GM23338 (cell line): ENCODE measurements at regions not wholly inside any gene's neighbourhood (a gene's known extent, or its start where the extent isn't known, plus 50 kb on each side); places are given as distances from the start of the nearest gene placed in this dataset.
A peak's percentile ranks its signal among the peaks of the same experiment; 100 is the strongest.

Experiments used
- ATAC-seq: fragments of 200-7000 bp; cut with Tn5 transposase; 3 replicates; pipeline ENCODE4 v1.9.1; 2020
- DNase-seq: peaks from one replicate; pipeline ENCODE4 v3.0.0-alpha.2; 2015; ENCODE audit warnings: low spot score
- H2AFZ ChIP-seq: fragments of 200-600 bp; sonication (generic); 2 replicates; pipeline ENCODE4 v1.8.0; 2016; ENCODE audit warnings: antibody characterized with exemption, mild to moderate bottlenecking, moderate library complexity
- H3F3A ChIP-seq: fragments of 200-600 bp; sonication (generic); replicated peaks from 2 replicates; pipeline ENCODE4 v1.8.0; 2017; ENCODE audit warnings: antibody characterized with exemption, mixed run types, low read depth
- H3K27ac ChIP-seq: fragments of 200-600 bp; sonication (generic); 2 replicates; pipeline ENCODE4 v1.6.1; 2016; ENCODE audit warnings: low read depth
- H3K27me3 ChIP-seq: fragments of 200-600 bp; sonication (generic); 2 replicates; pipeline ENCODE4 v1.8.0; 2016; ENCODE audit warnings: mild to moderate bottlenecking, mixed run types, moderate library complexity; ENCODE audit not compliant: insufficient read depth
- H3K36me3 ChIP-seq: fragments of 200-600 bp; sonication (generic); 2 replicates; pipeline ENCODE4 v1.8.0; 2016; ENCODE audit warnings: mild to moderate bottlenecking; ENCODE audit not compliant: insufficient read depth
- H3K4me1 ChIP-seq: fragments of 200-600 bp; sonication (generic); 2 replicates; pipeline ENCODE4 v1.8.0; 2016; ENCODE audit warnings: mild to moderate bottlenecking, moderate library complexity; ENCODE audit not compliant: insufficient read depth
- H3K4me2 ChIP-seq: fragments of 200-600 bp; sonication (generic); 2 replicates; pipeline ENCODE4 v1.7.1; 2017; ENCODE audit warnings: mixed run types
- H3K4me3 ChIP-seq: fragments of 200-600 bp; sonication (generic); 2 replicates; pipeline ENCODE4 v1.6.1; 2016; ENCODE audit warnings: mixed run types
- H3K79me2 ChIP-seq: fragments of 200-600 bp; sonication (generic); replicated peaks from 2 replicates; pipeline ENCODE4 v1.8.0; 2017; ENCODE audit warnings: mild to moderate bottlenecking; ENCODE audit not compliant: insufficient read depth
- H3K9me2 ChIP-seq: fragments of 200-600 bp; sonication (generic); 2 replicates; pipeline ENCODE4 v1.8.0; 2017; ENCODE audit not compliant: insufficient read depth
- H4K20me1 ChIP-seq: fragments of 200-600 bp; sonication (generic); replicated peaks from 2 replicates; pipeline ENCODE4 v1.8.0; 2017; ENCODE audit warnings: mild to moderate bottlenecking; ENCODE audit not compliant: insufficient read depth
- H3K27ac Mint-ChIP-seq: 2 replicates; pipeline ENCODE4 v1.8.0; 2020; ENCODE audit warnings: inconsistent platforms, mild to moderate bottlenecking, moderate library complexity, mixed read lengths
- H3K27me3 Mint-ChIP-seq: 3 replicates; pipeline ENCODE4 v1.8.0; 2022; ENCODE audit warnings: low read depth, mild to moderate bottlenecking, moderate library complexity, mixed read lengths, inconsistent platforms; ENCODE audit not compliant: insufficient read depth, poor library complexity
- H3K36me3 Mint-ChIP-seq: 3 replicates; pipeline ENCODE4 v1.8.0; 2021; ENCODE audit warnings: low read depth, mild to moderate bottlenecking, inconsistent platforms, moderate library complexity, mixed read lengths
- H3K4me1 Mint-ChIP-seq: 3 replicates; pipeline ENCODE4 v1.8.0; 2020; ENCODE audit warnings: mild to moderate bottlenecking, inconsistent platforms, mixed read lengths
- H3K4me3 Mint-ChIP-seq: 3 replicates; pipeline ENCODE4 v1.8.0; 2021; ENCODE audit warnings: moderate library complexity, mild to moderate bottlenecking, inconsistent platforms, mixed read lengths
- H3K9me3 Mint-ChIP-seq: 3 replicates; pipeline ENCODE4 v1.8.0; 2020; ENCODE audit warnings: moderate library complexity, mild to moderate bottlenecking, inconsistent platforms, mixed read lengths
- CREB1 ChIP-seq: fragments of 250-450 bp; sonication (Bioruptor Pico); IDR thresholded peaks from 2 replicates; pipeline ENCODE4 v1.5.0; 2020; ENCODE audit warnings: low read depth, mild to moderate bottlenecking, moderate library complexity
- CTCF ChIP-seq, 2 experiments: fragments of 200-600 bp in 1 of 2; sonication (generic) in 1 of 2; conservative IDR thresholded peaks; 2 replicates each; pipeline versions ENCODE4 v1.5.1 to v1.6.1; 2016 to 2017; ENCODE audit warnings: antibody characterized with exemption in 2 of 2, low read depth in 2 of 2, mild to moderate bottlenecking in 2 of 2, moderate library complexity in 1 of 2
- ETS1 ChIP-seq: IDR thresholded peaks from 2 replicates; pipeline ENCODE4 v1.6.1; 2016; ENCODE audit warnings: antibody characterized with exemption
- EZH2 ChIP-seq: fragments of 200-600 bp; sonication (generic); IDR thresholded peaks from one replicate; pipeline ENCODE4 v1.8.0; 2017; ENCODE audit warnings: antibody characterized with exemption, mild to moderate bottlenecking, low read depth; ENCODE audit not compliant: unreplicated experiment
- EZH2phosphoT487 ChIP-seq: fragments of 200-600 bp; sonication (generic); IDR thresholded peaks from one replicate; pipeline ENCODE4 v1.8.1; 2018; ENCODE audit warnings: antibody characterized with exemption; ENCODE audit not compliant: unreplicated experiment
- JUNB ChIP-seq: IDR thresholded peaks from one replicate; pipeline ENCODE4 v1.6.1; 2016; ENCODE audit warnings: antibody characterized with exemption; ENCODE audit not compliant: unreplicated experiment
- NANOG ChIP-seq: IDR thresholded peaks from 2 replicates; pipeline ENCODE4 v1.6.1; 2016; ENCODE audit warnings: antibody characterized with exemption, borderline replicate concordance
- POLR2AphosphoS5 ChIP-seq: IDR thresholded peaks from 2 replicates; pipeline ENCODE4 v1.6.1; 2016; ENCODE audit warnings: antibody characterized with exemption, low read depth
- REST ChIP-seq: IDR thresholded peaks from one replicate; pipeline ENCODE4 v1.6.1; 2018; ENCODE audit warnings: antibody characterized with exemption; ENCODE audit not compliant: unreplicated experiment
- STAT1 ChIP-seq: IDR thresholded peaks from one replicate; pipeline ENCODE4 v1.6.1; 2016; ENCODE audit warnings: antibody characterized with exemption; ENCODE audit not compliant: unreplicated experiment
- ZNF114 ChIP-seq: fragments of 250-450 bp; sonication (Bioruptor Pico); IDR thresholded peaks from 2 replicates; pipeline ENCODE4 v1.5.0; 2020; ENCODE audit warnings: mild to moderate bottlenecking, moderate library complexity
- ZNF331 ChIP-seq: fragments of 250-450 bp; sonication (Bioruptor Pico); IDR thresholded peaks from 2 replicates; pipeline ENCODE4 v1.5.0; 2020; ENCODE audit warnings: low read depth, mild to moderate bottlenecking, moderate library complexity
- ZNF462 ChIP-seq: fragments of 250-450 bp; sonication (Bioruptor Pico); IDR thresholded peaks from 2 replicates; pipeline ENCODE4 v1.5.0; 2020; ENCODE audit warnings: mild to moderate bottlenecking, moderate library complexity

GRCh38 chr16:27712251-27712711 lies 162.3 kb downstream of the KATNIP start:
- Histone ChIP-seq H4K20me1 (no peaks in the 10 kb centered on the region), H3K4me1 (no peaks in the 10 kb centered on the region), H3K79me2 (no peaks in the 10 kb centered on the region), H3K9me2 (no peaks in the 10 kb centered on the region), H3K36me3 (no peaks in the 10 kb centered on the region), H3K4me2 (no peak overlapping the region), H3K4me3 (no peak overlapping the region), H3K27me3 (no peaks in the 10 kb centered on the region), H3K27ac (no peak overlapping the region), H2AFZ (no peak overlapping the region), H3F3A (no peaks in the 10 kb centered on the region)
- H3K27me3 Mint-ChIP-seq: peaks cover 3% of the 10 kb centered on the region
- H3K36me3 Mint-ChIP-seq: no peaks in the 10 kb centered on the region; the same call in 1 of the 3 replicates
- DNase-seq (no peak), ATAC-seq (peak; percentile 54)
- H3K4me3 Mint-ChIP-seq: no peak overlapping the region
- no peak for TF ChIP-seq POLR2AphosphoS5
- no peak for TF ChIP-seq ZNF462
- TF ChIP-seq JUNB: no peak
- TF ChIP-seq ZNF114 (CRISPR knock-in tag): no peak
- TF ChIP-seq CREB1 (CRISPR knock-in tag): no peak
- no peak for TF ChIP-seq CTCF (conservative IDR thresholded peaks at IDR 0.05; ENCODE audit: low read depth in 2 of 2)
- TF ChIP-seq NANOG: no peak
- TF ChIP-seq ETS1: no peak
- no peak for TF ChIP-seq EZH2phosphoT487
- TF ChIP-seq REST: no peak
- no peak for TF ChIP-seq ZNF331 (CRISPR knock-in tag)
- no peak for TF ChIP-seq STAT1
- TF ChIP-seq EZH2: no peak
- H3K9me3 Mint-ChIP-seq: no peaks in the 10 kb centered on the region
- peaks cover 4% of the 10 kb centered on the region; the same call in 1 of the 3 replicates for H3K4me1 Mint-ChIP-seq
- H3K27ac Mint-ChIP-seq: no peak overlapping the region
